Uterus (tissue), 2 donors: ENCODE measurements at regions not wholly inside any gene's neighbourhood (a gene's known extent, or its start where the extent isn't known, plus 50 kb on each side); places are given as distances from the start of the nearest gene placed in this dataset.

Source experiments
- POLR2A ChIP-seq, 2 donors: fragments of 450-650 bp; IDR thresholded peaks; one replicate each; pipeline ENCODE4 v1.6.1; 2016; ENCODE audit warnings: antibody characterized with exemption in 2 of 2, mild to moderate bottlenecking in 1 of 2, moderate library complexity in 1 of 2
- TF ChIP-seq, protein P1 (sequence below), 4 experiments: fragments of 200-600 bp in 2 of 4; fragments of 450-650 bp in 2 of 4; sonication (generic) in 2 of 4; IDR thresholded peaks; one replicate each; pipeline ENCODE4 v1.5.1; 2016 to 2019; ENCODE audit warnings: antibody characterized with exemption in 4 of 4, mild to moderate bottlenecking in 2 of 4, moderate library complexity in 1 of 4

- TF ChIP-seq POLR2A (IDR thresholded peaks at IDR 0.05), result no peak
- TF ChIP-seq, protein P1, sequence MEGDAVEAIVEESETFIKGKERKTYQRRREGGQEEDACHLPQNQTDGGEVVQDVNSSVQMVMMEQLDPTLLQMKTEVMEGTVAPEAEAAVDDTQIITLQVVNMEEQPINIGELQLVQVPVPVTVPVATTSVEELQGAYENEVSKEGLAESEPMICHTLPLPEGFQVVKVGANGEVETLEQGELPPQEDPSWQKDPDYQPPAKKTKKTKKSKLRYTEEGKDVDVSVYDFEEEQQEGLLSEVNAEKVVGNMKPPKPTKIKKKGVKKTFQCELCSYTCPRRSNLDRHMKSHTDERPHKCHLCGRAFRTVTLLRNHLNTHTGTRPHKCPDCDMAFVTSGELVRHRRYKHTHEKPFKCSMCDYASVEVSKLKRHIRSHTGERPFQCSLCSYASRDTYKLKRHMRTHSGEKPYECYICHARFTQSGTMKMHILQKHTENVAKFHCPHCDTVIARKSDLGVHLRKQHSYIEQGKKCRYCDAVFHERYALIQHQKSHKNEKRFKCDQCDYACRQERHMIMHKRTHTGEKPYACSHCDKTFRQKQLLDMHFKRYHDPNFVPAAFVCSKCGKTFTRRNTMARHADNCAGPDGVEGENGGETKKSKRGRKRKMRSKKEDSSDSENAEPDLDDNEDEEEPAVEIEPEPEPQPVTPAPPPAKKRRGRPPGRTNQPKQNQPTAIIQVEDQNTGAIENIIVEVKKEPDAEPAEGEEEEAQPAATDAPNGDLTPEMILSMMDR (IDR thresholded peaks at IDR 0.05), result no peak
These were observed 107.4 kb upstream of the ANK2 start for GRCh38 chr4:112942077-112942476.
